ENCODE measurements at regions not wholly inside any gene's neighbourhood (a gene's known extent, or its start where the extent isn't known, plus 50 kb on each side); places are given as distances from the start of the nearest gene placed in this dataset.
"Not testable (repeated sequence)": the region's sequence is repeated elsewhere in the genome, so short reads cannot be mapped to it uniquely, and the experiment has no call there.

DNA sequence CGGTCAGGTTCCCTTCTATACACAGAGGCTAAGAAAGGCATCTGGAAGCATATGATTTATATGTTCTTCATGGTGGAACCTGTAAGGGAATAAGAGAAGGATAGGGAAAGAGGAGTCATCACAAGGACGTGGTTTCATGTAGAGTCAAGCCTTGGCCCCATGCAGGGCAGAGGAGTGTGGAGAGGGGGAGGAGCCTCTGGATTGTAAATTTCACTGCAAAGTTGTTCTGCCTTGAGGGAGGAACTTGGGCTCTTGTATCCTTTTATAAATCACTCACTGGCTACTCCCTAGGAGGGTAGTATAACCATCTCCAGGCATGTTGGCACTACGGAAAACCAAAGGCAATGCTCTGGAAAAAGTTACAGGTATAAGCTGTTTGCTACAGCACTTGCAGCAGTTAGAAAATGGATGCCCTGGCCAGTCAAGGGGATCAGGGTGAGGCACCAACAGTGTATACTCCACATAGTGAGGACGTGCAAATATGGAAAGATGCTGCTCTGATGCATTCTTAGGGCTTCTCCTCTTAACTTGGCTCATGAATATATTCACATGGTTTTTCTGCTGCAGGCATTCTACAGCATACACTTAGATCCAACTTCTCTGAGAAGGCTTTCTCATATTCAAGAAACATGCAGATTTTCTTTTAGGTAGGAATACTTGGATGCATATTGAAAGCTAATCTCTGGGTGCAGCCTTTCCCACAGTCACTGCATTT is 60.3 kb upstream of the ZNF81 start:
- Histone ChIP-seq H3K27me3 (ENCODE audit: control insufficient read depth, insufficient read depth, low read length) (no peaks in the 10 kb centered on the region), H3K4me1 (ENCODE audit: control insufficient read depth, insufficient read depth, low read length) (peaks cover 4% of the 10 kb centered on the region), H3K36me3 (ENCODE audit: control insufficient read depth, insufficient read depth, low read length) (no peaks in the 10 kb centered on the region), H3K27ac (ENCODE audit: low read length) (no peak overlapping the region), H3K4me3 (ENCODE audit: low read length) (no peak overlapping the region), H3K9me3 (ENCODE audit: control insufficient read depth, low read depth, low read length) (no peaks in the 10 kb centered on the region)
- DNase-seq = no peak
- WGBS (ENCODE audit: insufficient coverage, low lambda C conversion rate) = no CpG with 5 or more reads among the region's 4 CpGs

DNA sequence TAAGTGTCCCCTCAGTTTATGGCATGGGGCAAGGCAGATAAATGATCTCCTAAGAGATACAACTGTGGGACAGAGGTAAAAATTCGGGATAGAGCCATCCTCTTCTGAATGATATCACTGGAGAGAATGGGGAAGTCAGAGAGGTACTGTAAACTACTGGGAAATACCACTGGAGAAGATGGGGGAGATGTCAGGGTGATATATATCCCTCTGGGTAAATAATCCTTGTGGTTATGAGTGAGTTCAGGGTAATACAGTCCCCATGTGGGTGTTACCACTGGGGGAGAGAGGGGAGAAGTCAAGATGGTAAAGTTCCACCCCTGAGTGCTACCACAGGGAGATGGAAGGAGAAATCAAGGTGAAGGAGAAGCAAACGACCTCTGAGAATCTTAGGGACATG is 63.9 kb upstream of the ZNF81 start:
- no peak overlapping the region for H3K27ac ChIP-seq (ENCODE audit: low read length)
- H3K36me3 ChIP-seq (ENCODE audit: control insufficient read depth, insufficient read depth, low read length) = no peaks in the 10 kb centered on the region
- H3K9me3 ChIP-seq (ENCODE audit: control insufficient read depth, low read depth, low read length) = no peaks in the 10 kb centered on the region
- no peak for DNase-seq
- WGBS (ENCODE audit: insufficient coverage, low lambda C conversion rate) = no CpG with 5 or more reads among the region's 2 CpGs
- peaks cover 4% of the 10 kb centered on the region for H3K4me1 ChIP-seq (ENCODE audit: control insufficient read depth, insufficient read depth, low read length)
- H3K4me3 ChIP-seq (ENCODE audit: low read length) = no peak overlapping the region
- H3K27me3 ChIP-seq (ENCODE audit: control insufficient read depth, insufficient read depth, low read length) = no peaks in the 10 kb centered on the region

DNA sequence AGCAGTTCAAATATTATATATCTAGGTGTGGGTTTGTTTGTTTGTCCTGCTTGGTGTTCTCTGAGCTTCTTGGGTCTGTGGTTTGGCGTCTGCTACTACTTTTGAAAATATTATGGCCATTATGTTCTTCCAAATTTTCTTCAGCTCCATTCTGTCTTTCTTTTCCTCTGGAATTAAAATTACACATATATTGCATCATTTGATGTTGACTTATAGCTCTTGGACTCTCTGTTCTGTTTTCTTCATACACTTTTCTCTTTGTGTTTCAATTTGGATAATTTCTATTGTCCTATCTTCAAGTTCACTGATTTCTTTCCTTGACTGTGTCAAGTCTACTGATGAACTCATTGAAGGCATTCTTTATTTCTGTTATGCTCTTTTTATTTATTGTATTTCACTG is 65.2 kb upstream of the ZNF81 start:
- Histone ChIP-seq H3K4me1 (ENCODE audit: control insufficient read depth, insufficient read depth, low read length) (peaks cover 4% of the 10 kb centered on the region), H3K4me3 (ENCODE audit: low read length) (no peak overlapping the region), H3K27ac (ENCODE audit: low read length) (no peak overlapping the region), H3K36me3 (ENCODE audit: control insufficient read depth, insufficient read depth, low read length) (no peaks in the 10 kb centered on the region), H3K9me3 (ENCODE audit: control insufficient read depth, low read depth, low read length) (no peaks in the 10 kb centered on the region), H3K27me3 (ENCODE audit: control insufficient read depth, insufficient read depth, low read length) (no peaks in the 10 kb centered on the region)
- WGBS (ENCODE audit: insufficient coverage, low lambda C conversion rate) = no CpG with 5 or more reads among the region's 1 CpG
- DNase-seq = no peak

DNA sequence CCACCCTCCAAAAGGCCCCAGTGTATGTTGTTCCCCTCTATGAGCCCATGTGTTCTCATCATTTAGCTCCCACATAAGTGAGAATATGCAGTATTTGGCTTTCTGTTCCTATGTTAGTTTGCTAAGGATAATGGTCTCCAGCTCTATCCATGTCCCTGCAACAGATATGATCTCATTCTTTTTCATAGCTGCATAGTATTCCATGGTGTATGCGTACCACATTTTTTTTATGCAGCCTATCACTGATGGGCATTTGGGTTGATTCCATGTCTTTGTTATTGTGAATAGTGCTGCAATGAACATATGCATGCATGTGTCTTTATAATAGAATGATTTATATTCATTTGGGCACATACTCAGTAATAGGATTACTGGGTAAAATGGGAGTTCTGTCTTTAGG is 73.9 kb upstream of the ZNF81 start:
- H3K9me3 ChIP-seq (ENCODE audit: control insufficient read depth, low read depth, low read length); H3K27me3 ChIP-seq (ENCODE audit: control insufficient read depth, insufficient read depth, low read length); H3K4me3 ChIP-seq (ENCODE audit: low read length); DNase-seq; H3K27ac ChIP-seq (ENCODE audit: low read length); H3K36me3 ChIP-seq (ENCODE audit: control insufficient read depth, insufficient read depth, low read length); H3K4me1 ChIP-seq (ENCODE audit: control insufficient read depth, insufficient read depth, low read length): not testable (repeated sequence)
- WGBS (ENCODE audit: insufficient coverage, low lambda C conversion rate) = no CpG with 5 or more reads among the region's 1 CpG

DNA sequence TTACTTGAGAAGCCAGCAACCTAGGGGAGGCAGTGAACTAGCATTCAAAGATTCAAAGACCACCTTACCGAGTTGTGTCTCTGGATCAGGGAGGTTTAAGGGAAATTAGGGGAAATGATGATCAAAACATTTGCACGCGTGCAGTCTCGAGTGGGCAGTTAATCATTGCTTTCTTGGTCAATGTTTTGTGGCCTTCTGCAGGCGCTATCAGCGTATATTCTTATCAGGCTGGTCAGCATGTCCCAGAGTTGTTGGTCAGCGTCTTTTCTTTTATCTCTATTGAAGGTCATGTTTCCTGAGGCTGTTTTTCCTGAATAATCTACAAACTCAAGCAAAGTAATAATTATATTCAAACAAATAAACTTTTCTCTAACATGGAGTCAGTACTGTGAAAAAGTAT is 84.0 kb upstream of the ZNF81 start:
- Histone ChIP-seq H3K4me3 (ENCODE audit: low read length) (no peak overlapping the region), H3K9me3 (ENCODE audit: control insufficient read depth, low read depth, low read length) (no peaks in the 10 kb centered on the region), H3K36me3 (ENCODE audit: control insufficient read depth, insufficient read depth, low read length) (no peaks in the 10 kb centered on the region), H3K27me3 (ENCODE audit: control insufficient read depth, insufficient read depth, low read length) (no peaks in the 10 kb centered on the region), H3K27ac (ENCODE audit: low read length) (peak overlapping the region; percentile 3), H3K4me1 (ENCODE audit: control insufficient read depth, insufficient read depth, low read length) (no peaks in the 10 kb centered on the region)
- WGBS (ENCODE audit: insufficient coverage, low lambda C conversion rate) = no CpG with 5 or more reads among the region's 7 CpGs
- no peak for DNase-seq

DNA sequence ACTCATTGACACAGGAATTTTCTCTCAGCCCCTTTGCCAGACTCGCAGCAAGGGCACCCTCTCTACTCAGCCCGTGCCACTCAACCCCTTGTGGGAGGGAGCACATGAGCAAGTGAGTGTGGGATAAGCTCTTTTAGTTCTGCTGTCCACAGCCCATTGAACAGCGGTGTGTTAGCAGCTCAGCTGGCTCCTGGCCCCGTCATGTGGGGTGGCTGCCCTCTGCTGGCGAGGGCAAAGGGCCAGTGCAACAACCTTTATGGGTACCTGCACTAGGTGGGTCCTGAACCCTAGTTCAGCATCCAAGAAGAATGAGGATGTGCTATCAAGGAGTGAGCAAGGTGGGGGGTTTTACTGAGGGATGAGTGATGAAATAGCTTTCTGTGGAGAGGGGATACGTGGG is 85.0 kb upstream of the ZNF81 start:
- H3K36me3 ChIP-seq (ENCODE audit: control insufficient read depth, insufficient read depth, low read length) = no peaks in the 10 kb centered on the region
- H3K4me3 ChIP-seq (ENCODE audit: low read length) = no peak overlapping the region
- H3K27ac ChIP-seq (ENCODE audit: low read length) = no peak overlapping the region
- H3K27me3 ChIP-seq (ENCODE audit: control insufficient read depth, insufficient read depth, low read length) = no peaks in the 10 kb centered on the region
- DNase-seq = peak; percentile 19 to 45
- no CpG with 5 or more reads among the region's 6 CpGs for WGBS (ENCODE audit: insufficient coverage, low lambda C conversion rate)
- no peaks in the 10 kb centered on the region for H3K4me1 ChIP-seq (ENCODE audit: control insufficient read depth, insufficient read depth, low read length)
- H3K9me3 ChIP-seq (ENCODE audit: control insufficient read depth, low read depth, low read length) = no peaks in the 10 kb centered on the region

DNA sequence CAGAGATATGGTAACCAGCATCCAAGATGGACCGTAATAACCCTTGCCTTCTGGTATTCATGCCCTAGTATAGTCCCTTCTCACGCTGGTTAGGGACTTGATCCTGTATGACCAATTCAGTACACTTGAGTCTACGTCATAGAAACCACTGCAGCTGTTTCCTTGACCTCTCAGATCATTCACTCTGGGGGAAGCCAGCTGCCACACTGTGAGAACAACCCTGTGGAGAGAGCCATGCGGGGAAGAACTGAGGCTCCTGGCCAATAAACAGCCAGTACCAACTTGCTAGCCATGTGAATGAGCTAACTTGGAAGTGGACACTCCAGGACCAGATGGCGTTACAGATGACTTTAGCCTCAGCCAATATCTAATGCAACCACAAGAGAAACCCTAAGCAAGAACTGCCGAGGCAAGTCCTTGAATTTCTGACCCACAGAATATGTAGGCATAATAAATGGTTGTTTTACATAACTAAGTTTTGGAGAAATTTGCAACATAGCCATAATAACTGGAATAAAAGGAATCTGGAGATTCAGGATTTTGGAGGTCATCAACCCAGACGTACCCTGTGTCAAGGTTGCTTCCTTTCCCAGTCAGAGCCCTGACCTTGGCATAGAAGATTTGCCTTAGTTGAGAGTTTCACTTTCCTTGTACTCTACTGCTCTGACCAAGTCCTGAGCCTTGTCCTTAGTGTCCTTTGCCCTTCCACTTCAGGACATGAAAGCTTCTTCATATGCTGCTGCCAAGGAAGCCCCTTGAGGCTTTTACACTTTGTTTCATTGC is 87.3 kb upstream of the ZNF81 start:
- Histone ChIP-seq H3K9me3 (ENCODE audit: control insufficient read depth, low read depth, low read length) (no peaks in the 10 kb centered on the region), H3K4me3 (ENCODE audit: low read length) (no peak overlapping the region), H3K4me1 (ENCODE audit: control insufficient read depth, insufficient read depth, low read length) (no peaks in the 10 kb centered on the region), H3K27me3 (ENCODE audit: control insufficient read depth, insufficient read depth, low read length) (no peaks in the 10 kb centered on the region), H3K36me3 (ENCODE audit: control insufficient read depth, insufficient read depth, low read length) (no peaks in the 10 kb centered on the region), H3K27ac (ENCODE audit: low read length) (no peak overlapping the region)
- WGBS (ENCODE audit: insufficient coverage, low lambda C conversion rate) = no CpG with 5 or more reads among the region's 7 CpGs
- DNase-seq = peak in 1 of 2 donors; percentile 2

DNA sequence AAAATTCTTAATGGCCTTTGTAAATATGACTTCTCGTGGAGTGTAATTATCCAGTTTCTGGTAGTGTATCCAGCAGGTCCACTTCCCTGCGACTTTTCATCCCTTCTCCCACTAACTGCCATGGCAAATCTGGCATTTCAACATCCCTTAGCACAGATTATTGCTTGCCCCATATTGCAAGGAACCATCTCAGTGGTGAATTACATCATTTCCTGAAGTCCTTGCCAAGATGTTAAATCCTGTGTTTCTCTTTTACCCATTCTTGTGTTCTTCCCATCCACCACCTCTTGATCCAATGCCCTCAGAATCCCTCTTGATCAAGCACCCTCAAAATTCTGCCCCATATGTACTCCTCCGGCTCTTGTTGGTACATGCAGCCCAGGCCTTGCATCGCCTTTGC is 88.1 kb upstream of the ZNF81 start:
- WGBS (ENCODE audit: insufficient coverage, low lambda C conversion rate) = no CpG with 5 or more reads among the region's 4 CpGs
- no peak for DNase-seq
- no peak overlapping the region for H3K4me3 ChIP-seq (ENCODE audit: low read length)
- H3K27ac ChIP-seq (ENCODE audit: low read length) = no peak overlapping the region
- no peaks in the 10 kb centered on the region for H3K9me3 ChIP-seq (ENCODE audit: control insufficient read depth, low read depth, low read length)
- no peaks in the 10 kb centered on the region for H3K36me3 ChIP-seq (ENCODE audit: control insufficient read depth, insufficient read depth, low read length)
- H3K27me3 ChIP-seq (ENCODE audit: control insufficient read depth, insufficient read depth, low read length) = no peaks in the 10 kb centered on the region
- H3K4me1 ChIP-seq (ENCODE audit: control insufficient read depth, insufficient read depth, low read length) = no peaks in the 10 kb centered on the region

DNA sequence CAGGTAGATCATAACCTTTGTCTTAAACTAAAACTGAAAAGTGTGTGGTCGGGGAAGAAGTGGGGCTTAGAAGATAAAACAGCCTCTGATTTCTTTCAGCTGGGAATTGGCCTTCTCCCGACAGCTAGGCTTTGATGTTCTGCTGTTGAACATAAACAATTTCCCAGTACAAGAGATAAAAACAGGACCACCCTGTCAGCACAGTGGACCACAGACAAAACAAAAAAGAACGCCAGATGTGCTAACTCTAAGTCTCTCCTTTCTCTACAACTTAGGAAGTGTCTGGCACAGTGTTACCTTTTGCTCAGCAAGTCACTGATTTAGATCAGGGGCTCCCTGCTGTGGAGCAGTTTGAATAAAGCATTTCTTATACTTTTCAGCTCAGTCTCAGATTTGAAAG is 87.5 kb upstream of the UXT start:
- no peak overlapping the region for H3K4me3 ChIP-seq (ENCODE audit: low read length)
- H3K36me3 ChIP-seq (ENCODE audit: control insufficient read depth, insufficient read depth, low read length) = no peaks in the 10 kb centered on the region
- no peak overlapping the region for H3K27ac ChIP-seq (ENCODE audit: low read length)
- no peaks in the 10 kb centered on the region for H3K27me3 ChIP-seq (ENCODE audit: control insufficient read depth, insufficient read depth, low read length)
- no CpG with 5 or more reads among the region's 3 CpGs for WGBS (ENCODE audit: insufficient coverage, low lambda C conversion rate)
- no peaks in the 10 kb centered on the region for H3K4me1 ChIP-seq (ENCODE audit: control insufficient read depth, insufficient read depth, low read length)
- H3K9me3 ChIP-seq (ENCODE audit: control insufficient read depth, low read depth, low read length) = no peaks in the 10 kb centered on the region
- DNase-seq = no peak

DNA sequence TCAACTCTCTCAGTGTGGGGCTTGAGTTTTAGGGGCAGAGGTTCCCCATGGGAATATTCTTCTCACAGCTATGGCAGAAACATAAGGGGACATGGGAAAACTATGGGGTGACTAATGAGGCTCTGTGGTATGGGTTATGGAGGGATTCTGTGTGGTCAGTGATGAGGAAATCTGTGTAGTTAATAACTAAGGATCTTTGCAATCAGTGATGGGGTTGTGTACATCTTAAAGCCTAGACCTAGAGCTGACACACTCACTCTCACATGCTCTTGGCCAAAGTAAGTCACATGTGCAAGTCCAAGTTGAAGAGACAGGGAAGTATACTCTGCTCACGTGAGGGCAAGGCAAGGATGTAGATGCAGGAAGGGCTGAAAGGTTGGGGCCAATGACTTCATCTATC is 86.4 kb upstream of the UXT start:
- DNase-seq = peak; percentile 38 to 50
- Histone ChIP-seq H3K4me3 (ENCODE audit: low read length) (no peak overlapping the region), H3K4me1 (ENCODE audit: control insufficient read depth, insufficient read depth, low read length) (no peaks in the 10 kb centered on the region), H3K27me3 (ENCODE audit: control insufficient read depth, insufficient read depth, low read length) (no peaks in the 10 kb centered on the region), H3K36me3 (ENCODE audit: control insufficient read depth, insufficient read depth, low read length) (no peaks in the 10 kb centered on the region), H3K9me3 (ENCODE audit: control insufficient read depth, low read depth, low read length) (no peaks in the 10 kb centered on the region), H3K27ac (ENCODE audit: low read length) (peak overlapping the region; percentile 67)
- no CpG with 5 or more reads among the region's 1 CpG for WGBS (ENCODE audit: insufficient coverage, low lambda C conversion rate)

DNA sequence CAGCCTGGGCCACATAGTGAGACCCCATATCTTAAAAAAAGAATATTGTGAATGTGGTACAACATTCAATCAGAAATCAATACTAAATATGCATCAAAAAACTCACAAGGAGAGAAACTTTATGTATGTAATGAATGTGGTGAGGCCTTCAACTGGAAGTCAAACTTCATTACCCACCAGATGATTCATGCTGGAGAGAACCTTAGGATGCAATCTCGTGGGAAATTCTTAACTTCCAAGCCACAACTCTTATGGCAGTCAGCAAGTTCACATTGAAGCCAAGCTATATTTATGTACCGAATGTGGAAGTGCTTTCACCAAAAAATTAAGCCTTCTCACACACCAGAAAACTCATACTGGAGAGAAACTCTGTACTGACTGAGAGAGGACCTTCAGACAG is 84.5 kb upstream of the UXT start:
- H3K4me1 ChIP-seq (ENCODE audit: control insufficient read depth, insufficient read depth, low read length) = no peaks in the 10 kb centered on the region
- H3K27me3 ChIP-seq (ENCODE audit: control insufficient read depth, insufficient read depth, low read length) = no peaks in the 10 kb centered on the region
- no peak for DNase-seq
- no peak overlapping the region for H3K4me3 ChIP-seq (ENCODE audit: low read length)
- no peaks in the 10 kb centered on the region for H3K36me3 ChIP-seq (ENCODE audit: control insufficient read depth, insufficient read depth, low read length)
- WGBS (ENCODE audit: insufficient coverage, low lambda C conversion rate) = no CpG with 5 or more reads among the region's 2 CpGs
- H3K9me3 ChIP-seq (ENCODE audit: control insufficient read depth, low read depth, low read length) = no peaks in the 10 kb centered on the region
- H3K27ac ChIP-seq (ENCODE audit: low read length) = no peak overlapping the region
